K562 (cell line): ENCODE measurements at regions not wholly inside any gene's neighbourhood (a gene's known extent, or its start where the extent isn't known, plus 50 kb on each side); places are given as distances from the start of the nearest gene placed in this dataset.
"Not testable (repeated sequence)": the region's sequence is repeated elsewhere in the genome, so short reads cannot be mapped to it uniquely, and the experiment has no call there.

ENCODE experiments used
- EZH2 ChIP-seq: IDR thresholded peaks from 2 replicates; pipeline ENCODE4 v1.6.1; 2012; ENCODE audit warnings: low read depth, mild to moderate bottlenecking, inconsistent platforms, low read length, borderline replicate concordance
- NFATC3 ChIP-seq: fragments of 450-650 bp; IDR thresholded peaks from 2 replicates; pipeline ENCODE4 v1.6.1; 2017; ENCODE audit warnings: mild to moderate bottlenecking
- POLR2AphosphoS5 ChIP-seq: IDR thresholded peaks from 2 replicates; pipeline ENCODE4 v1.6.1; 2011; ENCODE audit warnings: mild to moderate bottlenecking, low read depth, low read length, moderate library complexity; ENCODE audit not compliant: control insufficient read depth, insufficient read depth
- ZFX ChIP-seq: sonication (generic); formaldehyde crosslinking; IDR thresholded peaks from 2 replicates; pipeline ENCODE4 v1.8.0; 2022; ENCODE audit warnings: mild to moderate bottlenecking, missing genetic modification reagents, moderate library complexity
- TF ChIP-seq, protein P1 (sequence below): sonication (generic); formaldehyde crosslinking; IDR thresholded peaks from 2 replicates; pipeline ENCODE4 v1.8.0; 2023; ENCODE audit warnings: mild to moderate bottlenecking, missing genetic modification reagents
- TF ChIP-seq, protein P2 (sequence below): fragments of 250-450 bp; sonication (Bioruptor Pico); IDR thresholded peaks from 2 replicates; pipeline ENCODE4 v1.8.0; 2021; ENCODE audit warnings: moderate library complexity, mild to moderate bottlenecking, inconsistent platforms
- TF ChIP-seq, protein P3 (sequence below), 3 experiments: IDR thresholded peaks in 2 of 3; conservative IDR thresholded peaks in 1 of 3; 2 replicates each; pipeline ENCODE4 v1.5.1; 2011 to 2012; ENCODE audit warnings: low read length in 3 of 3, mild to moderate bottlenecking in 3 of 3, control low read depth in 2 of 3, improper control_type of control experiment in 1 of 3, inconsistent platforms in 1 of 3, low read depth in 1 of 3, mixed read lengths in 1 of 3, moderate library complexity in 1 of 3; ENCODE audit not compliant: insufficient read depth in 2 of 3

DNA sequence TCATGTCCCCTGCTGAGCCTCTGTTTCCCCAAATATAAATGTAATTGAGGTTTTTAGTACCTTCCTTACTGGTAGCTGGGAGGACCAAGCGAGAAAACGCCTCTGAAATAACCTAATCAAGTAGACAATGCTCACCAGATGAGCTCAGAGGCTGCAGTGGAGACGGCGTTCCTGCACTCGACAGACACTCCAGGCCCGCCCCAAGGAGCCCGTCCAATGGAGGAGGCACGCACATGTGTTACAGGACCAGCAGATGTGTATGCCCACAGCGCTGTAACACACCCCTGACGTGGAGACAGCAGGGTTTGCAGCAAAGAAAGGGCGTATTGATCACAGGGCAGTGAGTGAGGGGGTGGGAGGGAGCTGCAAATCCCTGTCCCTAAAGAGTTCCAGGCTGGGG lies 120.8 kb upstream of the FOXD4L5 start:
- TF ChIP-seq, protein P1, sequence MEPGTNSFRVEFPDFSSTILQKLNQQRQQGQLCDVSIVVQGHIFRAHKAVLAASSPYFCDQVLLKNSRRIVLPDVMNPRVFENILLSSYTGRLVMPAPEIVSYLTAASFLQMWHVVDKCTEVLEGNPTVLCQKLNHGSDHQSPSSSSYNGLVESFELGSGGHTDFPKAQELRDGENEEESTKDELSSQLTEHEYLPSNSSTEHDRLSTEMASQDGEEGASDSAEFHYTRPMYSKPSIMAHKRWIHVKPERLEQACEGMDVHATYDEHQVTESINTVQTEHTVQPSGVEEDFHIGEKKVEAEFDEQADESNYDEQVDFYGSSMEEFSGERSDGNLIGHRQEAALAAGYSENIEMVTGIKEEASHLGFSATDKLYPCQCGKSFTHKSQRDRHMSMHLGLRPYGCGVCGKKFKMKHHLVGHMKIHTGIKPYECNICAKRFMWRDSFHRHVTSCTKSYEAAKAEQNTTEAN, result not testable (repeated sequence)
- not testable (repeated sequence) for TF ChIP-seq POLR2AphosphoS5, ZFX, EZH2, NFATC3
- TF ChIP-seq, protein P2, sequence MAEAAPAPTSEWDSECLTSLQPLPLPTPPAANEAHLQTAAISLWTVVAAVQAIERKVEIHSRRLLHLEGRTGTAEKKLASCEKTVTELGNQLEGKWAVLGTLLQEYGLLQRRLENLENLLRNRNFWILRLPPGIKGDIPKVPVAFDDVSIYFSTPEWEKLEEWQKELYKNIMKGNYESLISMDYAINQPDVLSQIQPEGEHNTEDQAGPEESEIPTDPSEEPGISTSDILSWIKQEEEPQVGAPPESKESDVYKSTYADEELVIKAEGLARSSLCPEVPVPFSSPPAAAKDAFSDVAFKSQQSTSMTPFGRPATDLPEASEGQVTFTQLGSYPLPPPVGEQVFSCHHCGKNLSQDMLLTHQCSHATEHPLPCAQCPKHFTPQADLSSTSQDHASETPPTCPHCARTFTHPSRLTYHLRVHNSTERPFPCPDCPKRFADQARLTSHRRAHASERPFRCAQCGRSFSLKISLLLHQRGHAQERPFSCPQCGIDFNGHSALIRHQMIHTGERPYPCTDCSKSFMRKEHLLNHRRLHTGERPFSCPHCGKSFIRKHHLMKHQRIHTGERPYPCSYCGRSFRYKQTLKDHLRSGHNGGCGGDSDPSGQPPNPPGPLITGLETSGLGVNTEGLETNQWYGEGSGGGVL, result not testable (repeated sequence)
- TF ChIP-seq, protein P3, sequence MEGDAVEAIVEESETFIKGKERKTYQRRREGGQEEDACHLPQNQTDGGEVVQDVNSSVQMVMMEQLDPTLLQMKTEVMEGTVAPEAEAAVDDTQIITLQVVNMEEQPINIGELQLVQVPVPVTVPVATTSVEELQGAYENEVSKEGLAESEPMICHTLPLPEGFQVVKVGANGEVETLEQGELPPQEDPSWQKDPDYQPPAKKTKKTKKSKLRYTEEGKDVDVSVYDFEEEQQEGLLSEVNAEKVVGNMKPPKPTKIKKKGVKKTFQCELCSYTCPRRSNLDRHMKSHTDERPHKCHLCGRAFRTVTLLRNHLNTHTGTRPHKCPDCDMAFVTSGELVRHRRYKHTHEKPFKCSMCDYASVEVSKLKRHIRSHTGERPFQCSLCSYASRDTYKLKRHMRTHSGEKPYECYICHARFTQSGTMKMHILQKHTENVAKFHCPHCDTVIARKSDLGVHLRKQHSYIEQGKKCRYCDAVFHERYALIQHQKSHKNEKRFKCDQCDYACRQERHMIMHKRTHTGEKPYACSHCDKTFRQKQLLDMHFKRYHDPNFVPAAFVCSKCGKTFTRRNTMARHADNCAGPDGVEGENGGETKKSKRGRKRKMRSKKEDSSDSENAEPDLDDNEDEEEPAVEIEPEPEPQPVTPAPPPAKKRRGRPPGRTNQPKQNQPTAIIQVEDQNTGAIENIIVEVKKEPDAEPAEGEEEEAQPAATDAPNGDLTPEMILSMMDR (IDR thresholded peaks at IDR 0.05 in 2 of 3, conservative IDR thresholded peaks at IDR 0.05 in 1 of 3; ENCODE audit: insufficient read depth in 2 of 3, low read depth in 1 of 3, low read length in 3 of 3), result not testable (repeated sequence)
